GM23338 (cell line): ENCODE measurements at regions not wholly inside any gene's neighbourhood (a gene's known extent, or its start where the extent isn't known, plus 50 kb on each side); places are given as distances from the start of the nearest gene placed in this dataset.
A peak's percentile ranks its signal among the peaks of the same experiment; 100 is the strongest.

ENCODE experiments used
- ATAC-seq: fragments of 200-7000 bp; cut with Tn5 transposase; 3 replicates; pipeline ENCODE4 v1.9.1; 2020
- DNase-seq: peaks from one replicate; pipeline ENCODE4 v3.0.0-alpha.2; 2015; ENCODE audit warnings: low spot score
- H2AFZ ChIP-seq: fragments of 200-600 bp; sonication (generic); 2 replicates; pipeline ENCODE4 v1.8.0; 2016; ENCODE audit warnings: antibody characterized with exemption, mild to moderate bottlenecking, moderate library complexity
- H3F3A ChIP-seq: fragments of 200-600 bp; sonication (generic); replicated peaks from 2 replicates; pipeline ENCODE4 v1.8.0; 2017; ENCODE audit warnings: antibody characterized with exemption, mixed run types, low read depth
- H3K27ac ChIP-seq: fragments of 200-600 bp; sonication (generic); 2 replicates; pipeline ENCODE4 v1.6.1; 2016; ENCODE audit warnings: low read depth
- H3K27me3 ChIP-seq: fragments of 200-600 bp; sonication (generic); 2 replicates; pipeline ENCODE4 v1.8.0; 2016; ENCODE audit warnings: mild to moderate bottlenecking, mixed run types, moderate library complexity; ENCODE audit not compliant: insufficient read depth
- H3K36me3 ChIP-seq: fragments of 200-600 bp; sonication (generic); 2 replicates; pipeline ENCODE4 v1.8.0; 2016; ENCODE audit warnings: mild to moderate bottlenecking; ENCODE audit not compliant: insufficient read depth
- H3K4me1 ChIP-seq: fragments of 200-600 bp; sonication (generic); 2 replicates; pipeline ENCODE4 v1.8.0; 2016; ENCODE audit warnings: mild to moderate bottlenecking, moderate library complexity; ENCODE audit not compliant: insufficient read depth
- H3K4me2 ChIP-seq: fragments of 200-600 bp; sonication (generic); 2 replicates; pipeline ENCODE4 v1.7.1; 2017; ENCODE audit warnings: mixed run types
- H3K4me3 ChIP-seq: fragments of 200-600 bp; sonication (generic); 2 replicates; pipeline ENCODE4 v1.6.1; 2016; ENCODE audit warnings: mixed run types
- H3K79me2 ChIP-seq: fragments of 200-600 bp; sonication (generic); replicated peaks from 2 replicates; pipeline ENCODE4 v1.8.0; 2017; ENCODE audit warnings: mild to moderate bottlenecking; ENCODE audit not compliant: insufficient read depth
- H3K9me2 ChIP-seq: fragments of 200-600 bp; sonication (generic); 2 replicates; pipeline ENCODE4 v1.8.0; 2017; ENCODE audit not compliant: insufficient read depth
- H4K20me1 ChIP-seq: fragments of 200-600 bp; sonication (generic); replicated peaks from 2 replicates; pipeline ENCODE4 v1.8.0; 2017; ENCODE audit warnings: mild to moderate bottlenecking; ENCODE audit not compliant: insufficient read depth
- H3K27ac Mint-ChIP-seq: 2 replicates; pipeline ENCODE4 v1.8.0; 2020; ENCODE audit warnings: inconsistent platforms, mild to moderate bottlenecking, moderate library complexity, mixed read lengths
- H3K27me3 Mint-ChIP-seq: 3 replicates; pipeline ENCODE4 v1.8.0; 2022; ENCODE audit warnings: low read depth, mild to moderate bottlenecking, moderate library complexity, mixed read lengths, inconsistent platforms; ENCODE audit not compliant: insufficient read depth, poor library complexity
- H3K36me3 Mint-ChIP-seq: 3 replicates; pipeline ENCODE4 v1.8.0; 2021; ENCODE audit warnings: low read depth, mild to moderate bottlenecking, inconsistent platforms, moderate library complexity, mixed read lengths
- H3K4me1 Mint-ChIP-seq: 3 replicates; pipeline ENCODE4 v1.8.0; 2020; ENCODE audit warnings: mild to moderate bottlenecking, inconsistent platforms, mixed read lengths
- H3K4me3 Mint-ChIP-seq: 3 replicates; pipeline ENCODE4 v1.8.0; 2021; ENCODE audit warnings: moderate library complexity, mild to moderate bottlenecking, inconsistent platforms, mixed read lengths
- H3K9me3 Mint-ChIP-seq: 3 replicates; pipeline ENCODE4 v1.8.0; 2020; ENCODE audit warnings: moderate library complexity, mild to moderate bottlenecking, inconsistent platforms, mixed read lengths
- CREB1 ChIP-seq: fragments of 250-450 bp; sonication (Bioruptor Pico); IDR thresholded peaks from 2 replicates; pipeline ENCODE4 v1.5.0; 2020; ENCODE audit warnings: low read depth, mild to moderate bottlenecking, moderate library complexity
- EZH2 ChIP-seq: fragments of 200-600 bp; sonication (generic); IDR thresholded peaks from one replicate; pipeline ENCODE4 v1.8.0; 2017; ENCODE audit warnings: antibody characterized with exemption, mild to moderate bottlenecking, low read depth; ENCODE audit not compliant: unreplicated experiment
- EZH2phosphoT487 ChIP-seq: fragments of 200-600 bp; sonication (generic); IDR thresholded peaks from one replicate; pipeline ENCODE4 v1.8.1; 2018; ENCODE audit warnings: antibody characterized with exemption; ENCODE audit not compliant: unreplicated experiment
- JUNB ChIP-seq: IDR thresholded peaks from one replicate; pipeline ENCODE4 v1.6.1; 2016; ENCODE audit warnings: antibody characterized with exemption; ENCODE audit not compliant: unreplicated experiment
- NANOG ChIP-seq: IDR thresholded peaks from 2 replicates; pipeline ENCODE4 v1.6.1; 2016; ENCODE audit warnings: antibody characterized with exemption, borderline replicate concordance
- POLR2AphosphoS5 ChIP-seq: IDR thresholded peaks from 2 replicates; pipeline ENCODE4 v1.6.1; 2016; ENCODE audit warnings: antibody characterized with exemption, low read depth
- STAT1 ChIP-seq: IDR thresholded peaks from one replicate; pipeline ENCODE4 v1.6.1; 2016; ENCODE audit warnings: antibody characterized with exemption; ENCODE audit not compliant: unreplicated experiment
- ZNF114 ChIP-seq: fragments of 250-450 bp; sonication (Bioruptor Pico); IDR thresholded peaks from 2 replicates; pipeline ENCODE4 v1.5.0; 2020; ENCODE audit warnings: mild to moderate bottlenecking, moderate library complexity
- ZNF331 ChIP-seq: fragments of 250-450 bp; sonication (Bioruptor Pico); IDR thresholded peaks from 2 replicates; pipeline ENCODE4 v1.5.0; 2020; ENCODE audit warnings: low read depth, mild to moderate bottlenecking, moderate library complexity
- TF ChIP-seq, protein P1 (sequence below), 2 experiments: fragments of 200-600 bp in 1 of 2; sonication (generic) in 1 of 2; conservative IDR thresholded peaks; 2 replicates each; pipeline versions ENCODE4 v1.5.1 to v1.6.1; 2016 to 2017; ENCODE audit warnings: antibody characterized with exemption in 2 of 2, low read depth in 2 of 2, mild to moderate bottlenecking in 2 of 2, moderate library complexity in 1 of 2
- TF ChIP-seq, protein P2 (sequence below): IDR thresholded peaks from one replicate; pipeline ENCODE4 v1.6.1; 2018; ENCODE audit warnings: antibody characterized with exemption; ENCODE audit not compliant: unreplicated experiment
- TF ChIP-seq, protein P3 (sequence below): IDR thresholded peaks from 2 replicates; pipeline ENCODE4 v1.6.1; 2016; ENCODE audit warnings: antibody characterized with exemption
- TF ChIP-seq, protein P4 (sequence below): fragments of 250-450 bp; sonication (Bioruptor Pico); IDR thresholded peaks from 2 replicates; pipeline ENCODE4 v1.5.0; 2020; ENCODE audit warnings: mild to moderate bottlenecking, moderate library complexity

DNA sequence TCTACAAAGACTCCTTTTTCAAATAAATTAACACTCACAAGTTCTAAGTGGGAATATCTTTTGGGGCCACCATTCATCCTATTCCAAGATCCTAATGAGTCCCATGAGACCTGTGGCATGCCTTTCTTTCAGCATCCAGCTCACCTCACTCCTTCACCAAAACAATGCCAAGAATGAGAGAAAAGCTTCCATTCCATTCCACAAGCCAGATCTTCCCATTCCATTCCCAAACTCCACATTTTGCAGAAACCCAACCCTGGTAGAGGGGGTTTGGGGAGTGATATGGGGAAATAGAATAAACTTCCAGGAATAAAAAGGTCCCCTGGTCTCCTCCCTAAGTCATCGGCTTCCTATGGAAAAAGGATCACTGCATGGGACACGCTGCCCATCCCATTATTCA is 392.2 kb downstream of the NPIPA8 start:
- no peaks in the 10 kb centered on the region for H3K27me3 Mint-ChIP-seq
- H3K27me3 ChIP-seq: no peaks in the 10 kb centered on the region
- no peak for ATAC-seq
- peaks cover 5% of the 10 kb centered on the region; the same call in 1 of the 3 replicates for H3K36me3 Mint-ChIP-seq
- H3K4me2 ChIP-seq: no peak overlapping the region
- no peak overlapping the region for H3K4me3 Mint-ChIP-seq
- TF ChIP-seq EZH2 (no peak), POLR2AphosphoS5 (no peak), STAT1 (no peak), CREB1 (CRISPR knock-in tag) (no peak), JUNB (no peak), NANOG (no peak), EZH2phosphoT487 (no peak), ZNF331 (no peak), ZNF114 (no peak)
- TF ChIP-seq, protein P1, sequence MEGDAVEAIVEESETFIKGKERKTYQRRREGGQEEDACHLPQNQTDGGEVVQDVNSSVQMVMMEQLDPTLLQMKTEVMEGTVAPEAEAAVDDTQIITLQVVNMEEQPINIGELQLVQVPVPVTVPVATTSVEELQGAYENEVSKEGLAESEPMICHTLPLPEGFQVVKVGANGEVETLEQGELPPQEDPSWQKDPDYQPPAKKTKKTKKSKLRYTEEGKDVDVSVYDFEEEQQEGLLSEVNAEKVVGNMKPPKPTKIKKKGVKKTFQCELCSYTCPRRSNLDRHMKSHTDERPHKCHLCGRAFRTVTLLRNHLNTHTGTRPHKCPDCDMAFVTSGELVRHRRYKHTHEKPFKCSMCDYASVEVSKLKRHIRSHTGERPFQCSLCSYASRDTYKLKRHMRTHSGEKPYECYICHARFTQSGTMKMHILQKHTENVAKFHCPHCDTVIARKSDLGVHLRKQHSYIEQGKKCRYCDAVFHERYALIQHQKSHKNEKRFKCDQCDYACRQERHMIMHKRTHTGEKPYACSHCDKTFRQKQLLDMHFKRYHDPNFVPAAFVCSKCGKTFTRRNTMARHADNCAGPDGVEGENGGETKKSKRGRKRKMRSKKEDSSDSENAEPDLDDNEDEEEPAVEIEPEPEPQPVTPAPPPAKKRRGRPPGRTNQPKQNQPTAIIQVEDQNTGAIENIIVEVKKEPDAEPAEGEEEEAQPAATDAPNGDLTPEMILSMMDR (conservative IDR thresholded peaks at IDR 0.05; ENCODE audit: low read depth in 2 of 2): no peak
- TF ChIP-seq, protein P2, sequence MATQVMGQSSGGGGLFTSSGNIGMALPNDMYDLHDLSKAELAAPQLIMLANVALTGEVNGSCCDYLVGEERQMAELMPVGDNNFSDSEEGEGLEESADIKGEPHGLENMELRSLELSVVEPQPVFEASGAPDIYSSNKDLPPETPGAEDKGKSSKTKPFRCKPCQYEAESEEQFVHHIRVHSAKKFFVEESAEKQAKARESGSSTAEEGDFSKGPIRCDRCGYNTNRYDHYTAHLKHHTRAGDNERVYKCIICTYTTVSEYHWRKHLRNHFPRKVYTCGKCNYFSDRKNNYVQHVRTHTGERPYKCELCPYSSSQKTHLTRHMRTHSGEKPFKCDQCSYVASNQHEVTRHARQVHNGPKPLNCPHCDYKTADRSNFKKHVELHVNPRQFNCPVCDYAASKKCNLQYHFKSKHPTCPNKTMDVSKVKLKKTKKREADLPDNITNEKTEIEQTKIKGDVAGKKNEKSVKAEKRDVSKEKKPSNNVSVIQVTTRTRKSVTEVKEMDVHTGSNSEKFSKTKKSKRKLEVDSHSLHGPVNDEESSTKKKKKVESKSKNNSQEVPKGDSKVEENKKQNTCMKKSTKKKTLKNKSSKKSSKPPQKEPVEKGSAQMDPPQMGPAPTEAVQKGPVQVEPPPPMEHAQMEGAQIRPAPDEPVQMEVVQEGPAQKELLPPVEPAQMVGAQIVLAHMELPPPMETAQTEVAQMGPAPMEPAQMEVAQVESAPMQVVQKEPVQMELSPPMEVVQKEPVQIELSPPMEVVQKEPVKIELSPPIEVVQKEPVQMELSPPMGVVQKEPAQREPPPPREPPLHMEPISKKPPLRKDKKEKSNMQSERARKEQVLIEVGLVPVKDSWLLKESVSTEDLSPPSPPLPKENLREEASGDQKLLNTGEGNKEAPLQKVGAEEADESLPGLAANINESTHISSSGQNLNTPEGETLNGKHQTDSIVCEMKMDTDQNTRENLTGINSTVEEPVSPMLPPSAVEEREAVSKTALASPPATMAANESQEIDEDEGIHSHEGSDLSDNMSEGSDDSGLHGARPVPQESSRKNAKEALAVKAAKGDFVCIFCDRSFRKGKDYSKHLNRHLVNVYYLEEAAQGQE: no peak
- TF ChIP-seq, protein P3, sequence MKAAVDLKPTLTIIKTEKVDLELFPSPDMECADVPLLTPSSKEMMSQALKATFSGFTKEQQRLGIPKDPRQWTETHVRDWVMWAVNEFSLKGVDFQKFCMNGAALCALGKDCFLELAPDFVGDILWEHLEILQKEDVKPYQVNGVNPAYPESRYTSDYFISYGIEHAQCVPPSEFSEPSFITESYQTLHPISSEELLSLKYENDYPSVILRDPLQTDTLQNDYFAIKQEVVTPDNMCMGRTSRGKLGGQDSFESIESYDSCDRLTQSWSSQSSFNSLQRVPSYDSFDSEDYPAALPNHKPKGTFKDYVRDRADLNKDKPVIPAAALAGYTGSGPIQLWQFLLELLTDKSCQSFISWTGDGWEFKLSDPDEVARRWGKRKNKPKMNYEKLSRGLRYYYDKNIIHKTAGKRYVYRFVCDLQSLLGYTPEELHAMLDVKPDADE: no peak
- TF ChIP-seq, protein P4, sequence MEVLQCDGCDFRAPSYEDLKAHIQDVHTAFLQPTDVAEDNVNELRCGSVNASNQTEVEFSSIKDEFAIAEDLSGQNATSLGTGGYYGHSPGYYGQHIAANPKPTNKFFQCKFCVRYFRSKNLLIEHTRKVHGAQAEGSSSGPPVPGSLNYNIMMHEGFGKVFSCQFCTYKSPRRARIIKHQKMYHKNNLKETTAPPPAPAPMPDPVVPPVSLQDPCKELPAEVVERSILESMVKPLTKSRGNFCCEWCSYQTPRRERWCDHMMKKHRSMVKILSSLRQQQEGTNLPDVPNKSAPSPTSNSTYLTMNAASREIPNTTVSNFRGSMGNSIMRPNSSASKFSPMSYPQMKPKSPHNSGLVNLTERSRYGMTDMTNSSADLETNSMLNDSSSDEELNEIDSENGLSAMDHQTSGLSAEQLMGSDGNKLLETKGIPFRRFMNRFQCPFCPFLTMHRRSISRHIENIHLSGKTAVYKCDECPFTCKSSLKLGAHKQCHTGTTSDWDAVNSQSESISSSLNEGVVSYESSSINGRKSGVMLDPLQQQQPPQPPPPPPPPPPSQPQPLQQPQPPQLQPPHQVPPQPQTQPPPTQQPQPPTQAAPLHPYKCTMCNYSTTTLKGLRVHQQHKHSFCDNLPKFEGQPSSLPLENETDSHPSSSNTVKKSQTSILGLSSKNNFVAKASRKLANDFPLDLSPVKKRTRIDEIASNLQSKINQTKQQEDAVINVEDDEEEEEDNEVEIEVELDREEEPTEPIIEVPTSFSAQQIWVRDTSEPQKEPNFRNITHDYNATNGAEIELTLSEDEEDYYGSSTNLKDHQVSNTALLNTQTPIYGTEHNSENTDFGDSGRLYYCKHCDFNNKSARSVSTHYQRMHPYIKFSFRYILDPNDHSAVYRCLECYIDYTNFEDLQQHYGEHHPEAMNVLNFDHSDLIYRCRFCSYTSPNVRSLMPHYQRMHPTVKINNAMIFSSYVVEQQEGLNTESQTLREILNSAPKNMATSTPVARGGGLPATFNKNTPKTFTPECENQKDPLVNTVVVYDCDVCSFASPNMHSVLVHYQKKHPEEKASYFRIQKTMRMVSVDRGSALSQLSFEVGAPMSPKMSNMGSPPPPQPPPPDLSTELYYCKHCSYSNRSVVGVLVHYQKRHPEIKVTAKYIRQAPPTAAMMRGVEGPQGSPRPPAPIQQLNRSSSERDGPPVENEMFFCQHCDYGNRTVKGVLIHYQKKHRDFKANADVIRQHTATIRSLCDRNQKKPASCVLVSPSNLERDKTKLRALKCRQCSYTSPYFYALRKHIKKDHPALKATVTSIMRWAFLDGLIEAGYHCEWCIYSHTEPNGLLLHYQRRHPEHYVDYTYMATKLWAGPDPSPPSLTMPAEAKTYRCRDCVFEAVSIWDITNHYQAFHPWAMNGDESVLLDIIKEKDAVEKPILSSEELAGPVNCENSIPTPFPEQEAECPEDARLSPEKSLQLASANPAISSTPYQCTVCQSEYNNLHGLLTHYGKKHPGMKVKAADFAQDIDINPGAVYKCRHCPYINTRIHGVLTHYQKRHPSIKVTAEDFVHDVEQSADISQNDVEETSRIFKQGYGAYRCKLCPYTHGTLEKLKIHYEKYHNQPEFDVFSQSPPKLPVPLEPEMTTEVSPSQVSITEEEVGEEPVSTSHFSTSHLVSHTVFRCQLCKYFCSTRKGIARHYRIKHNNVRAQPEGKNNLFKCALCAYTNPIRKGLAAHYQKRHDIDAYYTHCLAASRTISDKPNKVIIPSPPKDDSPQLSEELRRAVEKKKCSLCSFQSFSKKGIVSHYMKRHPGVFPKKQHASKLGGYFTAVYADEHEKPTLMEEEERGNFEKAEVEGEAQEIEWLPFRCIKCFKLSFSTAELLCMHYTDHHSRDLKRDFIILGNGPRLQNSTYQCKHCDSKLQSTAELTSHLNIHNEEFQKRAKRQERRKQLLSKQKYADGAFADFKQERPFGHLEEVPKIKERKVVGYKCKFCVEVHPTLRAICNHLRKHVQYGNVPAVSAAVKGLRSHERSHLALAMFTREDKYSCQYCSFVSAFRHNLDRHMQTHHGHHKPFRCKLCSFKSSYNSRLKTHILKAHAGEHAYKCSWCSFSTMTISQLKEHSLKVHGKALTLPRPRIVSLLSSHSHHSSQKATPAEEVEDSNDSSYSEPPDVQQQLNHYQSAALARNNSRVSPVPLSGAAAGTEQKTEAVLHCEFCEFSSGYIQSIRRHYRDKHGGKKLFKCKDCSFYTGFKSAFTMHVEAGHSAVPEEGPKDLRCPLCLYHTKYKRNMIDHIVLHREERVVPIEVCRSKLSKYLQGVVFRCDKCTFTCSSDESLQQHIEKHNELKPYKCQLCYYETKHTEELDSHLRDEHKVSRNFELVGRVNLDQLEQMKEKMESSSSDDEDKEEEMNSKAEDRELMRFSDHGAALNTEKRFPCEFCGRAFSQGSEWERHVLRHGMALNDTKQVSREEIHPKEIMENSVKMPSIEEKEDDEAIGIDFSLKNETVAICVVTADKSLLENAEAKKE (CRISPR knock-in tag): no peak
- no peaks in the 10 kb centered on the region for H3K36me3 ChIP-seq
- peaks cover 3% of the 10 kb centered on the region; the same call in 1 of the 2 replicates for H3K4me1 ChIP-seq
- no peaks in the 10 kb centered on the region for H3K9me2 ChIP-seq
- DNase-seq: peak; percentile 61
- peaks cover 5% of the 10 kb centered on the region; the same call in 2 of the 3 replicates for H3K9me3 Mint-ChIP-seq
- H3K27ac Mint-ChIP-seq: no peak overlapping the region
- no peaks in the 10 kb centered on the region for H3F3A ChIP-seq
- no peaks in the 10 kb centered on the region for H3K79me2 ChIP-seq
- H3K4me1 Mint-ChIP-seq: peaks cover 3% of the 10 kb centered on the region; the same call in 2 of the 3 replicates
- H3K4me3 ChIP-seq: no peak overlapping the region
- H3K27ac ChIP-seq: no peak overlapping the region
- H4K20me1 ChIP-seq: no peaks in the 10 kb centered on the region
- no peak overlapping the region; the same call in 1 of the 2 replicates for H2AFZ ChIP-seq
